ENCODE measurements at regions not wholly inside any gene's neighbourhood (a gene's known extent, or its start where the extent isn't known, plus 50 kb on each side); places are given as distances from the start of the nearest gene placed in this dataset.

DNA sequence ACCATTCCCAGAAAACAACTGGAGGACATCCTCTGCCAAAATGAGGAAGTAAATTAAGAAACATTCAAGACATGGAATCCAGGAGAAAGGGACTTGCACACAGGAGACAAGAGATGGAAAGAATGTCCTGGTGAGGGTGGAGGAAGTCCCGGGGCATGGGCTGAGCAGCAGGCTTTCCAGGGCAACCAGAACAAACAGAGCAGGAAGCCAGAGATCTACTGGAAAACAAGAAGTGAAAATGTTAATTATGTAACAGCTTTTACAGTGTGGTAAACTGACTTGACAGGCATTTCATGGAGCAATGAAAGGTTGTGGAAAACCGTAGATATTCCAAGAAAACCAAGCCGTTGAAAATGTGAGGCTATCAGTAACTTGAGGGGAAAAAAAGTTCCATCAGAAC, 55.2 kb upstream of the ZNF746 start:
- Histone ChIP-seq H3K9ac (ENCODE audit: low read depth, low read length) (no peak overlapping the region), H3K9me3 (ENCODE audit: control insufficient read depth, insufficient read depth, low read length) (no peaks in the 10 kb centered on the region), H3K27me3 (ENCODE audit: control insufficient read depth, insufficient read depth, low read length) (no peaks in the 10 kb centered on the region), H3K36me3 (ENCODE audit: control insufficient read depth, insufficient read depth, low read length) (peaks cover 21% of the 10 kb centered on the region), H3K4me3 (ENCODE audit: low read depth, low read length) (no peak overlapping the region), H3K4me1 (ENCODE audit: control insufficient read depth, insufficient read depth, low read length) (no peaks in the 10 kb centered on the region)

All from iPS-15b (cell line).